Mammary epithelial cell (primary cell): ENCODE measurements at regions not wholly inside any gene's neighbourhood (a gene's known extent, or its start where the extent isn't known, plus 50 kb on each side); places are given as distances from the start of the nearest gene placed in this dataset.

Experiments used
- EZH2 ChIP-seq: IDR thresholded peaks from 2 replicates; pipeline ENCODE4 v1.6.1; 2012; ENCODE audit warnings: low read length, inconsistent platforms, borderline replicate concordance
- TF ChIP-seq, protein P1 (sequence below), 2 donors: IDR thresholded peaks in 1 of 2; conservative IDR thresholded peaks in 1 of 2; 2 replicates each; pipeline ENCODE4 v1.5.1; 2011 to 2012; ENCODE audit warnings: inconsistent platforms in 2 of 2, low read length in 2 of 2, mild to moderate bottlenecking in 2 of 2, control low read depth in 1 of 2, low read depth in 1 of 2; ENCODE audit not compliant: insufficient read depth in 1 of 2; ENCODE audit errors: extremely low read depth in 1 of 2

DNA sequence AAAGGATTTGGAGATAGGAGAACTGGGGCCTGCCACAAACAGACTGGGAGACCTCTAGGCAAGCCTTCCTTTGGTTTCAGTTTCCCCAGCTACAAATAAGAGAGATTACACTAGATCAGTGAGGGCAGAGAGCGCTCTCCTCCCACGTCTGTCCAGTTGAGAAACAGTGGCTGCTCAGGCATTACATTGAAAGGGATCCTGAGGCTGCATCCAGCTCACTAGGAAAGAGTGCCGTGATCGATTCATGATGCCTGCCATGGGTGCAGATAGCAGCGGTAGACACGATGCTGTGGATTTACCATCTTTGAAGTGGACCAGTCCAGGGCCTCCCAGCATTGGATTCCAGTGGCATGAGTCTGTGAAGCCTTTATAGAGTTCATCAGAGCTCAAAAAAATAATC, 62.6 kb downstream of the EN1 start:
- TF ChIP-seq, protein P1, sequence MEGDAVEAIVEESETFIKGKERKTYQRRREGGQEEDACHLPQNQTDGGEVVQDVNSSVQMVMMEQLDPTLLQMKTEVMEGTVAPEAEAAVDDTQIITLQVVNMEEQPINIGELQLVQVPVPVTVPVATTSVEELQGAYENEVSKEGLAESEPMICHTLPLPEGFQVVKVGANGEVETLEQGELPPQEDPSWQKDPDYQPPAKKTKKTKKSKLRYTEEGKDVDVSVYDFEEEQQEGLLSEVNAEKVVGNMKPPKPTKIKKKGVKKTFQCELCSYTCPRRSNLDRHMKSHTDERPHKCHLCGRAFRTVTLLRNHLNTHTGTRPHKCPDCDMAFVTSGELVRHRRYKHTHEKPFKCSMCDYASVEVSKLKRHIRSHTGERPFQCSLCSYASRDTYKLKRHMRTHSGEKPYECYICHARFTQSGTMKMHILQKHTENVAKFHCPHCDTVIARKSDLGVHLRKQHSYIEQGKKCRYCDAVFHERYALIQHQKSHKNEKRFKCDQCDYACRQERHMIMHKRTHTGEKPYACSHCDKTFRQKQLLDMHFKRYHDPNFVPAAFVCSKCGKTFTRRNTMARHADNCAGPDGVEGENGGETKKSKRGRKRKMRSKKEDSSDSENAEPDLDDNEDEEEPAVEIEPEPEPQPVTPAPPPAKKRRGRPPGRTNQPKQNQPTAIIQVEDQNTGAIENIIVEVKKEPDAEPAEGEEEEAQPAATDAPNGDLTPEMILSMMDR (conservative IDR thresholded peaks at IDR 0.05 in 1 of 2, IDR thresholded peaks at IDR 0.05 in 1 of 2; ENCODE audit: extremely low read depth in 1 of 2, insufficient read depth in 1 of 2, low read depth in 1 of 2, low read length in 2 of 2): no peak
- TF ChIP-seq EZH2: no peak
